Activated CD4-positive, alpha-beta T cell treated with anti-CD3 and anti-CD28 coated beads, Interleukin-2, amount 10 ng/mL, durations not matched to agents 24 days and 14 days (primary cell): ENCODE measurements at regions not wholly inside any gene's neighbourhood (a gene's known extent, or its start where the extent isn't known, plus 50 kb on each side); places are given as distances from the start of the nearest gene placed in this dataset.

Source experiments
- DNase-seq: peaks from one replicate; pipeline ENCODE4 v3.0.0; 2022
- H3K27ac Mint-ChIP-seq: one replicate; pipeline ENCODE4 v1.8.0; 2022; ENCODE audit warnings: mild to moderate bottlenecking, mixed read lengths
- H3K27me3 Mint-ChIP-seq: one replicate; pipeline ENCODE4 v1.8.0; 2022; ENCODE audit warnings: mixed read lengths
- H3K36me3 Mint-ChIP-seq: one replicate; pipeline ENCODE4 v1.8.0; 2022; ENCODE audit warnings: low read depth, mild to moderate bottlenecking, mixed read lengths
- H3K4me1 Mint-ChIP-seq: one replicate; pipeline ENCODE4 v1.8.0; 2021; ENCODE audit warnings: mixed read lengths
- H3K4me3 Mint-ChIP-seq: one replicate; pipeline ENCODE4 v1.8.0; 2022; ENCODE audit warnings: mild to moderate bottlenecking, moderate library complexity, mixed read lengths
- H3K9me3 Mint-ChIP-seq: one replicate; pipeline ENCODE4 v1.8.0; 2021; ENCODE audit warnings: mixed read lengths
- intact Hi-C: fragments of 100-400 bp; cut with micrococcal nuclease; formaldehyde crosslinking; loops from one replicate; pipeline ENCODE4 v1.15.1; 2023

DNA sequence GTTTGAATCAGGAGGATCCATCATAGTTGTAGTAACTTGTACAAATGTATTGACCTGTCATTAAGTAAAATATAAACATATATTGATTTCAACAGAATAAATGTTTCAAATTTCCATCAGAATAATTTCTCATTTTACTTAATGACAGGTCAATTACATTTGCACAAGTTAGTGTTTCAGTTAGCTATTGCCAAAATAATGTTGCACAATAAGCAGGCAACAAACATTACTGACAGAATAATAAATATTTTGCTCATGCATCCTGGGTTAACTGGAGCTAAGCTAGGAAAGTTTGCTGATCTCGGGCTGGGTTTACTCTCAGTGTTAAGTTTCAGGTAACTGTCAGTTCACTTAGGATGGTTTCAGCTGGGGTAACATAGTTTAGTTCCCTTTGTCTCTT lies 822.4 kb downstream of the KCNT2 start:
- peaks cover 3% of the 10 kb centered on the region for H3K9me3 Mint-ChIP-seq

DNA sequence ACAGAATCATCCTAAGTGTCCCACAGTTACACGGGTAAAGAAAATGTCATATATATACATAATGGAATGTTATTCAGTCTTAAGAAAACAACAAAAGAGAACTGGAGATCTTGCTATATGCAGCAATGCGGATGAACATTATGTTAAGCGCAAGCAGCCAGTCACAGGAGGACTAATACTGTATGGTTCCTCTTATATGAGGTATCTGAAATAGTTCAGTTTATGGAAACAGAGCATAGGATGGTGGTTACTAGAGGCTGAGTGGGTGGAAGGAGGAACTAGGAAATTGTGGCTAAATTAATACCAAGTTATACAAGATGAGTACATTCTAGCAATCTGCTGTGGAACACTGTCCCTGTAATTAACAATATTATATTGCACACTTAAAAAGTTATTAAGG lies 834.3 kb downstream of the KCNT2 start:
- Mint-ChIP-seq H3K27ac (no peak overlapping the region), H3K9me3 (no peaks in the 10 kb centered on the region), H3K4me3 (no peak overlapping the region), H3K36me3 (no peaks in the 10 kb centered on the region), H3K27me3 (no peaks in the 10 kb centered on the region), H3K4me1 (no peaks in the 10 kb centered on the region)
- DNase-seq: no peak
- intact Hi-C loops: no loop called here

More for the DNA sequence above, 822.4 kb downstream of the KCNT2 start:
- no peaks in the 10 kb centered on the region for H3K4me1 Mint-ChIP-seq
- H3K27me3 Mint-ChIP-seq: no peaks in the 10 kb centered on the region
- intact Hi-C loops: no loop called here
- H3K36me3 Mint-ChIP-seq: no peaks in the 10 kb centered on the region
- DNase-seq: no peak
- no peak overlapping the region for H3K4me3 Mint-ChIP-seq
- H3K27ac Mint-ChIP-seq: no peak overlapping the region

DNA sequence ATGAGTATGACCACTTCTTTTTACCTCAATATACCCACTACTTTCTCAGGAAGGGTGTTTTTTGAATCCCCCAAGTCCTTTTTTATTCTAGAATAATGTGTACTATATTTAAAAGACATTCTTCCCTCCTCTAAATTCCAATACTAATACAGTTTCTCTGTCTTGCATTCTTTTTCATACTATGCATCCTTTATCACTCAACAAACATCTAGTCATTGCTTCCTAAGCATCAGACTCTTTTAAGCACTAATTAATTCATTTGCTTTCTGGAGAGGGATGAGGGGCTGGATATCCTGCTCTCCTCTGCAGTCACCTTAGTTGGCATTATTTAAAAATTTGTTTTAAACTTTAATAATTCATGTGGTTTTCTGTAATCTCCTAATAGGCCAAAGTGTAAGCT lies 838.8 kb downstream of the KCNT2 start:
- DNase-seq: no peak
- Mint-ChIP-seq H3K36me3 (no peaks in the 10 kb centered on the region), H3K4me1 (no peaks in the 10 kb centered on the region), H3K27ac (no peak overlapping the region), H3K9me3 (no peaks in the 10 kb centered on the region), H3K27me3 (no peaks in the 10 kb centered on the region), H3K4me3 (no peak overlapping the region)
- intact Hi-C loops: no loop called here

DNA sequence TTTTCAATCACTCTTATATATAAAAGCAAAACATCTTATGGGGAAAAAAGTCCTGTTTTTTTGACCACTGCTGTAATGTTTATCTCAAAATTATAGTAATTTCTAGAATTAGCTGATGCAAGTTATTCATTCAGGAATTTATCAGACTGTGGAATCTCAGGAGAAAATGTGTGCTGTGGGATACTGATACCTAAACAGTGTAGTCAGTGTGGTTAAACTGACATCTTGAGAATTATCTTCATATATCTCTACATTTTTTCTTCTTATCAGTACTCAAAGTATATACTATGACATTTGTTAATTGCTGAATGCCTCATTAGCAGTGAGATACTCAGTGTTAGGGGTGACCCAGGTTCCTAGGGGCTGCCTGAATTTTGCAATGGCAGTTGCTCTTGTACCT lies 839.3 kb downstream of the KCNT2 start:
- Mint-ChIP-seq H3K27ac (no peak overlapping the region), H3K9me3 (no peaks in the 10 kb centered on the region), H3K27me3 (no peaks in the 10 kb centered on the region), H3K4me3 (no peak overlapping the region), H3K36me3 (no peaks in the 10 kb centered on the region), H3K4me1 (no peaks in the 10 kb centered on the region)
- intact Hi-C loops: no loop called here
- DNase-seq: no peak

DNA sequence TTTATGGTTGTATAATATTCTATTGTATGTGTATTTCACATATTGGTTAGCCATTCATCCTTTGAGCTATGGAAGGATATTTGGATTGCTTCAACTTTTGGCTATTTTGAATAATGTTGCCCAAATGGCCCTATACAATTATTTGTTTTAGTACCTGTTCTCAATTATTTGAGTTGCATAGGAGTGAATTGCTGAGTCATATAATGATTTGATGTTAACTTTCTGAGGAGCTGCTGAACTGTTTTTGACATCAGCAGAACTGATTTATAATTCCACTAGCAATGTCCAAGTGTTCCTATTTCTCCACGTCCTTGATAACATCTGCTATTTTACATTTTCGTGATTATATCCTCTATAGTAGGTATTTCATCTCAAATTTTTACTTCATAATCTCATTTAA lies 839.9 kb downstream of the KCNT2 start:
- no peaks in the 10 kb centered on the region for H3K9me3 Mint-ChIP-seq
- intact Hi-C loops: no loop called here
- H3K4me3 Mint-ChIP-seq: no peak overlapping the region
- H3K27ac Mint-ChIP-seq: no peak overlapping the region
- H3K27me3 Mint-ChIP-seq: no peaks in the 10 kb centered on the region
- no peak for DNase-seq
- no peaks in the 10 kb centered on the region for H3K36me3 Mint-ChIP-seq
- no peaks in the 10 kb centered on the region for H3K4me1 Mint-ChIP-seq

DNA sequence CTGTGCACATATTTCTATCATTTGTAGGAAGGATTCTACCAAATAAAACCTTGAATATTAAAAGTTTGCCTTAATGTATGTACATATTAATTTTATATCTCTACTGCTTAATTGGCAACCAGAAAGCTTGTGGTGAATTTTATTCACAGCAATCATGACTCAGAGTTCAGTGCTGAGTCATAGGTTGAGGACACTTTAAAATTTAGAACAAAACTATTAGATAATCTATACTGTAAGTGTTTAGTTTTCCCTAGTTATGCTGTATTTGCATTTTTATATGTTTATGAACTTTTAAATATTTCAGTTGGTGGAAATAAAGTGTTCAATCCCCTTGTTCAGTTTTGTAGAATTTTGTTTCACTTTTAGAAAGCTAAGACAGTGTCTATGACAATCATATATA lies 841.5 kb downstream of the KCNT2 start:
- DNase-seq: no peak
- intact Hi-C loops: no loop called here
- H3K27me3 Mint-ChIP-seq: no peaks in the 10 kb centered on the region
- no peaks in the 10 kb centered on the region for H3K4me1 Mint-ChIP-seq
- H3K9me3 Mint-ChIP-seq: no peaks in the 10 kb centered on the region
- H3K36me3 Mint-ChIP-seq: no peaks in the 10 kb centered on the region
- H3K27ac Mint-ChIP-seq: no peak overlapping the region
- no peak overlapping the region for H3K4me3 Mint-ChIP-seq

DNA sequence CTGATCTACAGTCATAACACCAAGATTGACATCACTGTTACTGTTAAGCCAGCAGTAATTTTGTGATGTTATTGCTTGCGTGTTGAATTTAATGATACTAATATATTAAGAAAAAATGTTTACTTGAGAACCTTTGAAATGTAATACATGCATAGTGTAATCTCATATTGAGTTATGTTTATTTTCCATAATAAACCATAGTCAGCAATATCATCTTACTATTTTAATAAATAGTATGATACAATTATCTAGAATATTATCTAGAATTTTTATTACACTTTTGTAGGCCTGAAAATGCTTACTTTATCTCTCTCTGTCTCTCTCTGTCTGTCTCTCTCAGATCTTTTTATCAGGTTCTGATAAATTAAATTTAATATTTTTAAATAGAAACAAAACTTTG lies 843.1 kb downstream of the KCNT2 start:
- Mint-ChIP-seq H3K4me1 (no peaks in the 10 kb centered on the region), H3K27ac (no peak overlapping the region), H3K27me3 (no peaks in the 10 kb centered on the region), H3K9me3 (no peaks in the 10 kb centered on the region), H3K4me3 (no peak overlapping the region), H3K36me3 (no peaks in the 10 kb centered on the region)
- DNase-seq: no peak
- intact Hi-C loops: no loop called here

DNA sequence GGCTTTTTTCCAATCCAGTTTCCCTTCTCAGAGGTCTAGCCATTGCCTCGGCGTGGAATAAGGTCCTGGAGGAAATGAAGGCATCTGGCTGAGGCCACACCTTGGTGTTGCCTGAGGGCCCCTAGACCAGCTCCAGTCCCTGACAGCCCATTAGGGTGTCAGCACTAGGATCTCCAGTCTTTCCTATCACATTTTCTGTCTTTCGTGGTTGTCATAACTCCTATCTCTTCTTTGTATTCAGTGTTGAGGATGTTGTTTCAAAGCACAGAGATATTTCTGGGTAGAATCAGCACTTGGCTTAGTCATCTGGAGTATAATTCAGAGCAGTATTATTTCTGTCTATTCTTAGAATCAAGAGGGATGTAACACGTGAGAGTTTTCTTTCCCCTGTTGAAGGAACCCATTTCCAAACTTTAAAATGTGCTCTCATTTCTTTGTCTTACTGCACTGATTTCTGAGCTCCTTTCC lies 844.3 kb downstream of the KCNT2 start:
- Mint-ChIP-seq H3K27me3 (no peaks in the 10 kb centered on the region), H3K27ac (no peak overlapping the region), H3K4me1 (no peaks in the 10 kb centered on the region), H3K36me3 (no peaks in the 10 kb centered on the region), H3K4me3 (no peak overlapping the region), H3K9me3 (no peaks in the 10 kb centered on the region)
- no peak for DNase-seq
- intact Hi-C loops: no loop called here

DNA sequence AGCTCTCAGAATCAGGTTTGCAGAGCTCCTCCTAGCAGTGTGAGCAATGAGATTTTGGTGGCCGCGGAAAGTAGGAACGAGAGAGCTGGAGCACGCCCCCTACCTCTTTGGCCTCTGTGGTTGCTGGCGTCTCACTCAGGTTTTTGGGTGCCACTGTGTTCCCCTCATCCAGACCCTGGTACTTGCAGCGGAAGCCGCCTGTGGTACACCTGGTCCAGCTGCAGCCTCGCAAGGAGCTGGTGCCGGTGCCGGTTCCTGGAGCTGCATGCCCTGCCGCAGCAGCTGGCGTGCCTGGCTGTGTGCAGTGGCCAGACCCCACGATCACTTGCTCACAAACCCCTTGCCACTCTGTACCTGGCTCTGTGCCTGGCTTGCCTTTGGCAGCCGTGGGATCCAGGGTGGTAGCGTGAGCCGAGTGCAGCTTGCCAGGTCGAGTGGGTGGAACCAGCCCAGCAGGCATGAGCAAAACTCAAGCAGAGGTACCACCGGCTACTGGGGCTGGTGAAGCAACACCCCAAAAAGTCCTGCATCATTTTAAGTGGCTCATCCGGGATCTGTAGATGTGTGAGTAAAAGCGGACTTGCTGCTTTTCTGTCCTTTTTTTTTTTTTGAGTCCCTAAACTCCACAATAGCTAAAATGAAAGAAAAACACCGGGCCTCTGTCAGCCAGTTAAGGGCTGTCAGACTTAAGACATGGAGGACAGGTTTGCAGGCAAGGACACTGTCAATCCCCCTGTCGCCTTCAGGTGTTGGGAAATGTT lies 844.9 kb downstream of the KCNT2 start:
- Mint-ChIP-seq H3K36me3 (no peaks in the 10 kb centered on the region), H3K27me3 (no peaks in the 10 kb centered on the region), H3K4me3 (no peak overlapping the region), H3K4me1 (no peaks in the 10 kb centered on the region), H3K27ac (no peak overlapping the region), H3K9me3 (no peaks in the 10 kb centered on the region)
- DNase-seq: no peak
- intact Hi-C loops: no loop called here

DNA sequence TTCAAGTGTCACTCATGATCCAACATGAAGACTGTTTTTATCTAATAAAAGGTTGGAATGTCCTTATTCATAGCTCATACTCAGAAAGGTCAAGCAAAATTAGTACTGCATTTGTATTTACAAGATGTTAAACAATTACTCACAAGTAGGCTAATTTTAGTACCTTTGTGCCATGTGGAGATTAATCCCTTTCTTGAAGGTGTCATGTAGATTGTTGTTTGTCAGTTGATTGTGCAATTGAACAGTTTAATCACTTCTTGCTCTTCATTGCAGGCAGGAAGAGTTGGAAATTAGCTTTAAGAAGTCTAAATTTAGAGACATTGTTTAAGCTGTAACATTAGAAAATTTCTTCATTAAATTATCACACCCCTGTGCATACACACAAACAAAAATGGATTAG lies 847.1 kb downstream of the KCNT2 start:
- intact Hi-C loops: no loop called here
- H3K4me1 Mint-ChIP-seq: no peaks in the 10 kb centered on the region
- H3K4me3 Mint-ChIP-seq: no peak overlapping the region
- no peaks in the 10 kb centered on the region for H3K36me3 Mint-ChIP-seq
- H3K27ac Mint-ChIP-seq: no peak overlapping the region
- H3K9me3 Mint-ChIP-seq: no peaks in the 10 kb centered on the region
- DNase-seq: no peak
- no peaks in the 10 kb centered on the region for H3K27me3 Mint-ChIP-seq

DNA sequence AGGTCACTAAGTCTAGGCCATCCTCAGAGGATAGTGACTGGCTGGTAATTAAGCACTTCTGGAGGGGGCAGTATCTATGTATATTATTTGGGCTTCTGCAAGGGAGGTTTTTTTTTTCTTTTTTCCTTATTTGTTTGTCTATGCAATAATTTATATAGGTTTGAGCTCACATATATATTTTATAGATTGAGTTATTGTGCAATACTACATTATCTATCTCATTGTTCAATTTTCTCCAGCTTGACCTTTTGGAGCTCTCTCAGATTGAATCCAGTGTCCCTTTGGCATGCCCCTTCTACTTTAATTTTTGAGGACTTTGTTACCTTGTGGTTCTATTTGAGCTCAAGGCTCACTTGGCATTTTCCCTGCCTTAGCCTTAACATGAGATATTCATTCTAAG lies 852.1 kb downstream of the KCNT2 start:
- Mint-ChIP-seq H3K4me3 (no peak overlapping the region), H3K36me3 (no peaks in the 10 kb centered on the region)

DNA sequence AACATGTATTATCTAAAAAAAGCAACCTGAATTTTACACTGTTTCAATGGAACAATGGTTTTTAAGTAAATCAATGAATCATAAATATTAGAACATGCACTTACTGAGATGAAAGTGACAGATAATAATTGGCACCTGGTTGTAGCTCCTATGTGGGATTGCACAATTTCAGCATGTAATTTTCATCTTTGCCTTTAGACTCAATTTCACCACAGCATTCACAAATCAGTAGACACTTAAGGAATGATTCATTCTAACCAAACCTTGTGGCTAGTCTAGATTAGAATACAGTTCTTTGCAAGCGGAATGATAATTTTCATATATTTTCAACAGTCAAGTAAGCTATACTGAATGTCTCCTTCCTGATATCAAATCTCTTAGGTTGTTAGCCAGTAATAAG lies 853.4 kb downstream of the KCNT2 start:
- H3K4me3 Mint-ChIP-seq: no peak overlapping the region
- no peak overlapping the region for H3K27ac Mint-ChIP-seq
- DNase-seq: no peak

More for the DNA sequence above, 852.1 kb downstream of the KCNT2 start:
- Mint-ChIP-seq H3K27me3 (no peaks in the 10 kb centered on the region), H3K27ac (no peak overlapping the region), H3K4me1 (no peaks in the 10 kb centered on the region), H3K9me3 (no peaks in the 10 kb centered on the region)
- intact Hi-C loops: no loop called here
- DNase-seq: no peak

DNA sequence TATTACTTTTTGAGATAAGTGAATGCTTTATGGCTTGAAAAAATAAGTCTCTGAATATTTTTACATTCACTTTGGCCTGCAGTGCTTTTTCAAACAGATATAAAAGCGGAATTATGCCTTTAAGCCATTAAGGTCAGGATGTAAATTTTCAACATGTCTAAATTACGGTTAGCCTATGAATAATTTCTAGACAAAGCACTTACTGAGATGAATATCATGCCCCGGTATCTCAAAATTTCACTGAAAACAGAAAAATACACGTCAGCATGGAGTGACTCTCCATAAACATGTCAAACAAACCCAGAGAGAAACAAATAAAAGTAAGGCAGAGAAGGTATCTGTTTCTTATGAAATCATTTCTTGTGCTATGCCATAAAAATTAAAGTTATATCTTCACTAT lies 853.9 kb downstream of the KCNT2 start:
- no peaks in the 10 kb centered on the region for H3K27me3 Mint-ChIP-seq
- no peak overlapping the region for H3K4me3 Mint-ChIP-seq
- H3K9me3 Mint-ChIP-seq: no peaks in the 10 kb centered on the region
- H3K27ac Mint-ChIP-seq: no peak overlapping the region
- intact Hi-C loops: no loop called here
- H3K4me1 Mint-ChIP-seq: no peaks in the 10 kb centered on the region
- H3K36me3 Mint-ChIP-seq: no peaks in the 10 kb centered on the region
- no peak for DNase-seq

More for the DNA sequence above, 853.4 kb downstream of the KCNT2 start:
- intact Hi-C loops: no loop called here
- no peaks in the 10 kb centered on the region for H3K4me1 Mint-ChIP-seq
- H3K27me3 Mint-ChIP-seq: no peaks in the 10 kb centered on the region
- no peaks in the 10 kb centered on the region for H3K36me3 Mint-ChIP-seq
- H3K9me3 Mint-ChIP-seq: no peaks in the 10 kb centered on the region

DNA sequence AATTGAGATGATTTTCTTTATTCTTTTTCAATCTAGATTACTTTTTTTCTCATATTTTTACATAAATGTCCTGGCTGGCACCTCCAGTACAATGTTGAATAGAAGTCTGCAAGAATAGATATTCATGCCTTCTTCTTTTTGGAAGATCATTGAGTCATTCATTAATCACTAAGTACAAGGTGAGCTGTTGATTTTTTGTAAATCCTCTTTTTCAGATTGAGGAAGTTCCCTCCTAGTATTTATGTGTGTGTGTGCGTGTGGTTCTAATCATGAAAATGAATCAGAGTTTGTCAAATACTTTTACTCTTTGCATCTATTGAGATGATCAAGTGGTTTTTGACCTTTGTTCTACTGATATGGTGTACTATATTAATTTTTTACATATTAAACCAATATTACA lies 859.3 kb downstream of the KCNT2 start:
- Mint-ChIP-seq H3K4me1 (no peaks in the 10 kb centered on the region), H3K36me3 (no peaks in the 10 kb centered on the region), H3K27ac (no peak overlapping the region), H3K9me3 (no peaks in the 10 kb centered on the region), H3K4me3 (no peak overlapping the region), H3K27me3 (no peaks in the 10 kb centered on the region)
- DNase-seq: no peak
- intact Hi-C loops: no loop called here
